Breast epithelium (tissue), 4 donors: ENCODE measurements at regions not wholly inside any gene's neighbourhood (a gene's known extent, or its start where the extent isn't known, plus 50 kb on each side); places are given as distances from the start of the nearest gene placed in this dataset.

Experiments used
- DNase-seq, 2 donors: peaks; one replicate each; pipeline ENCODE4 v3.0.0-alpha.2; 2019; ENCODE audit warnings: low spot score in 2 of 2
- H3K27ac ChIP-seq, 2 donors: fragments of 200-600 bp; sonication (generic) in 1 of 2; one replicate each; pipeline ENCODE4 v1.5.1; 2016 to 2019; ENCODE audit warnings: mild to moderate bottlenecking in 1 of 2
- H3K27me3 ChIP-seq, 2 donors: fragments of 200-600 bp; sonication (generic) in 1 of 2; one replicate each; pipeline versions ENCODE4 v1.5.1 to v1.6.0; 2017 to 2019; ENCODE audit warnings: control low read depth in 1 of 2, mild to moderate bottlenecking in 1 of 2
- H3K36me3 ChIP-seq: fragments of 200-600 bp; one replicate; pipeline ENCODE4 v1.5.1; 2019
- H3K4me1 ChIP-seq, 2 donors: fragments of 200-600 bp; sonication (generic); one replicate each; pipeline ENCODE4 v1.5.1; 2016 to 2019; ENCODE audit warnings: control low read depth in 1 of 2
- H3K4me3 ChIP-seq, 3 donors: fragments of 200-600 bp; sonication (generic); 1 replicate in 2 of 3; 2 replicates in 1 of 3; pipeline ENCODE4 v1.5.1; 2016 to 2019; ENCODE audit warnings: mild to moderate bottlenecking in 3 of 3, moderate library complexity in 2 of 3
- H3K9me3 ChIP-seq, 2 donors: fragments of 200-600 bp; sonication (generic) in 1 of 2; one replicate each; pipeline ENCODE4 v1.5.1; 2016 to 2019; ENCODE audit warnings: control low read depth in 1 of 2
- CTCF ChIP-seq, 3 donors: fragments of 450-650 bp; IDR thresholded peaks; one replicate each; pipeline ENCODE4 v1.5.1; 2016 to 2017; ENCODE audit warnings: antibody characterized with exemption in 3 of 3, mild to moderate bottlenecking in 3 of 3, moderate library complexity in 3 of 3
- POLR2A ChIP-seq: fragments of 450-650 bp; IDR thresholded peaks from one replicate; pipeline ENCODE4 v1.6.1; 2016; ENCODE audit warnings: antibody characterized with exemption, mild to moderate bottlenecking, moderate library complexity
- POLR2AphosphoS5 ChIP-seq, 3 donors: sonication (generic); formaldehyde crosslinking; IDR thresholded peaks; one replicate each; pipeline ENCODE4 v1.6.1; 2017; ENCODE audit warnings: antibody characterized with exemption in 3 of 3
- intact Hi-C: fragments of 100-400 bp; cut with DNase I; formaldehyde crosslinking; loops from one replicate; pipeline ENCODE4 v1.15.1; 2023; ENCODE audit warnings: low total_unique reads

- H3K4me3 ChIP-seq: no peak overlapping the region
- DNase-seq: no peak
These were observed 59.9 kb downstream of the HTR1B start for GRCh38 chr6:77403424-77403823.

GRCh38 chr6:77401231-77401630 lies 62.1 kb downstream of the HTR1B start:
- Histone ChIP-seq H3K36me3 (no peaks in the 10 kb centered on the region), H3K4me3 (no peak overlapping the region), H3K27ac (no peak overlapping the region), H3K9me3 (no peaks in the 10 kb centered on the region), H3K27me3 (no peaks in the 10 kb centered on the region), H3K4me1 (no peaks in the 10 kb centered on the region)
- intact Hi-C loops: no loop called here
- no peak for DNase-seq
- TF ChIP-seq POLR2AphosphoS5 (IDR thresholded peaks at IDR 0.05) (no peak), POLR2A (no peak), CTCF (IDR thresholded peaks at IDR 0.05) (no peak)

More at GRCh38 chr6:77403424-77403823, 59.9 kb downstream of the HTR1B start:
- no peaks in the 10 kb centered on the region for H3K36me3 ChIP-seq
- intact Hi-C loops: no loop called here
- H3K9me3 ChIP-seq: no peaks in the 10 kb centered on the region
- H3K27ac ChIP-seq: no peak overlapping the region
- no peak for TF ChIP-seq CTCF (IDR thresholded peaks at IDR 0.05)
- no peak for TF ChIP-seq POLR2AphosphoS5 (IDR thresholded peaks at IDR 0.05)
- no peaks in the 10 kb centered on the region for H3K27me3 ChIP-seq
- no peaks in the 10 kb centered on the region for H3K4me1 ChIP-seq

- TF ChIP-seq CTCF (IDR thresholded peaks at IDR 0.05) (no peak), POLR2A (no peak), POLR2AphosphoS5 (IDR thresholded peaks at IDR 0.05) (no peak)
- no peak overlapping the region for H3K27ac ChIP-seq
These were observed 65.7 kb downstream of the HTR1B start for GRCh38 chr6:77397561-77397960.

GRCh38 chr6:77389402-77389801 lies 73.9 kb downstream of the HTR1B start:
- H3K27me3 ChIP-seq: no peaks in the 10 kb centered on the region
- H3K27ac ChIP-seq: no peak overlapping the region
- intact Hi-C loops: no loop called here
- no peak overlapping the region for H3K4me3 ChIP-seq
- no peaks in the 10 kb centered on the region for H3K4me1 ChIP-seq
- no peaks in the 10 kb centered on the region for H3K36me3 ChIP-seq
- no peaks in the 10 kb centered on the region for H3K9me3 ChIP-seq
- no peak for DNase-seq
- TF ChIP-seq POLR2A: no peak
- no peak for TF ChIP-seq POLR2AphosphoS5 (IDR thresholded peaks at IDR 0.05)
- no peak for TF ChIP-seq CTCF (IDR thresholded peaks at IDR 0.05)

More at GRCh38 chr6:77397561-77397960, 65.7 kb downstream of the HTR1B start:
- intact Hi-C loops: no loop called here
- DNase-seq: no peak
- Histone ChIP-seq H3K36me3 (no peaks in the 10 kb centered on the region), H3K4me1 (no peaks in the 10 kb centered on the region), H3K27me3 (no peaks in the 10 kb centered on the region), H3K4me3 (no peak overlapping the region), H3K9me3 (no peaks in the 10 kb centered on the region)

GRCh38 chr6:77383026-77383425 lies 80.3 kb downstream of the HTR1B start:
- Histone ChIP-seq H3K36me3 (no peaks in the 10 kb centered on the region), H3K27ac (no peak overlapping the region), H3K4me1 (no peaks in the 10 kb centered on the region), H3K27me3 (no peaks in the 10 kb centered on the region), H3K9me3 (no peaks in the 10 kb centered on the region), H3K4me3 (no peak overlapping the region)
- intact Hi-C loops: no loop called here
- no peak for TF ChIP-seq POLR2AphosphoS5 (IDR thresholded peaks at IDR 0.05)
- TF ChIP-seq CTCF (IDR thresholded peaks at IDR 0.05): no peak
- no peak for TF ChIP-seq POLR2A
- no peak for DNase-seq
